ENCODE measurements at regions not wholly inside any gene's neighbourhood (a gene's known extent, or its start where the extent isn't known, plus 50 kb on each side); places are given as distances from the start of the nearest gene placed in this dataset.

DNA sequence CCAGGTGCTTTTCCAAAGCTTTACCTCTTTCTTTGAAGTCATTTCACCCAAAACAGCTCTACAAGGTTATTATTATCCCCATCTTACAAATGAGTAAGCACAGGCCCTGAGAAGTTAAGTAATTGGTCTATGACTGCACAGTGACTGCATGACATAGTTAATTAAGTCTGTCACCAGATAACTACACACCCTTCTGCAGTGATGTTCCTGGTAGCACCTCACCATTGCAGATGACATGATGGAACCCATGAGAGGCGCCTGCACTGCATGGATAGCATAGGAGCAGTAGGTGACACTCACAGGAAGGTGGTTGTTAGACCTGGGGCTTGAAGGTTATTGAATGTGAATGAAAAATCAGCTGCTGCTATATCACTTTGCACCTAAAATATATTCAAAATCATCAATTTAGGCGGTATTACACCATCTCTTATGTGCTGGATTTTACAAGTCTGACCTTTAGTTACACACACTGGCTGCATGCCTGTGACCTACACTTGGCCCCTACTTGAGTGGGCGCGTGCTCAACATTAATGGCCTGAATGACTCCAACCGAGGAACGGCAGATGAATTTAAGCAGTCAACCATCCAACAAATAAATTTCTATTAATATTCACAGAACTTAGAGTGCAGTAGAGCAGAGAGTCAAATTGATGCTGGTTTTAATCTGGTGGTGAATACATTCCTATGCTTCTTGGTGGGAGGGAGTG lies 239.6 kb downstream of the CDH11 start:
- Histone ChIP-seq H3K27me3 (replicated peaks; ENCODE audit: insufficient read depth, low read length) (no peaks in the 10 kb centered on the region), H2AFZ (ENCODE audit: low read length) (no peak overlapping the region), H3K4me2 (ENCODE audit: low read depth, low read length) (no peak overlapping the region), H3K9ac (ENCODE audit: low read length) (no peak overlapping the region), H3K79me2 (ENCODE audit: low read length) (no peaks in the 10 kb centered on the region), H3K4me1 (ENCODE audit: low read length) (no peaks in the 10 kb centered on the region), H3K9me2 (replicated peaks; ENCODE audit: insufficient read depth, low read length) (no peaks in the 10 kb centered on the region), H3K4me3 (ENCODE audit: low read length) (no peak overlapping the region), H3K27ac (ENCODE audit: low read length) (no peak overlapping the region), H4K20me1 (ENCODE audit: insufficient read depth, low read length) (no peaks in the 10 kb centered on the region), H3K36me3 (replicated peaks; ENCODE audit: insufficient read depth, low read length) (no peaks in the 10 kb centered on the region), H3K9me3 (replicated peaks; ENCODE audit: insufficient read depth, low read length) (no peaks in the 10 kb centered on the region), H3F3A (ENCODE audit: insufficient read depth, low read length) (no peaks in the 10 kb centered on the region)
- DNase-seq = no peak
- TF ChIP-seq, protein P1, sequence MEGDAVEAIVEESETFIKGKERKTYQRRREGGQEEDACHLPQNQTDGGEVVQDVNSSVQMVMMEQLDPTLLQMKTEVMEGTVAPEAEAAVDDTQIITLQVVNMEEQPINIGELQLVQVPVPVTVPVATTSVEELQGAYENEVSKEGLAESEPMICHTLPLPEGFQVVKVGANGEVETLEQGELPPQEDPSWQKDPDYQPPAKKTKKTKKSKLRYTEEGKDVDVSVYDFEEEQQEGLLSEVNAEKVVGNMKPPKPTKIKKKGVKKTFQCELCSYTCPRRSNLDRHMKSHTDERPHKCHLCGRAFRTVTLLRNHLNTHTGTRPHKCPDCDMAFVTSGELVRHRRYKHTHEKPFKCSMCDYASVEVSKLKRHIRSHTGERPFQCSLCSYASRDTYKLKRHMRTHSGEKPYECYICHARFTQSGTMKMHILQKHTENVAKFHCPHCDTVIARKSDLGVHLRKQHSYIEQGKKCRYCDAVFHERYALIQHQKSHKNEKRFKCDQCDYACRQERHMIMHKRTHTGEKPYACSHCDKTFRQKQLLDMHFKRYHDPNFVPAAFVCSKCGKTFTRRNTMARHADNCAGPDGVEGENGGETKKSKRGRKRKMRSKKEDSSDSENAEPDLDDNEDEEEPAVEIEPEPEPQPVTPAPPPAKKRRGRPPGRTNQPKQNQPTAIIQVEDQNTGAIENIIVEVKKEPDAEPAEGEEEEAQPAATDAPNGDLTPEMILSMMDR (IDR thresholded peaks at IDR 0.05; ENCODE audit: low read length) = no peak
- TF ChIP-seq EZH2phosphoT487 (IDR thresholded peaks at IDR 0.05; ENCODE audit: low read length) (no peak), EZH2 (optimal IDR thresholded peaks at IDR 0.05; ENCODE audit: low read depth, low read length) (no peak)

DNA sequence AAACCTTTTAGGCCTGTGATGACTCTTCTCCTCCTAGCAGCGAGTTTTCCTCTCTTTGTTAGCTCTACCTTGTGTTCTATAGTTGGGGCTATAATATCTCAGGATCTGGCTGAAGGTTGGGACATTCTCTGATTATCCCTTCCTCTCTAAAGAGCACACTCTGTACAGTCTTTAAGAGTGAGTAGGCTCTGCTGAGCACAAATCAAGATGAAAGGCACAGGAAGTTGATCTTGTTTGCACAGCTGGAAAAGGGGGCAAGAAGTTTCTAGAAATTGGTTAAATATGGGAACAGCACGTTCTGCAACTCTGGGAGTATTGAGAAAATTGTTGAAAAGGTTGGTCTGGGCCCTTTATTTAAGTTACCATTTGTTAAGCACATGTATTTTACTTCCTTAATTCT lies 240.9 kb downstream of the CDH11 start:
- Histone ChIP-seq H3K9me2 (replicated peaks; ENCODE audit: insufficient read depth, low read length) (no peaks in the 10 kb centered on the region), H4K20me1 (ENCODE audit: insufficient read depth, low read length) (no peaks in the 10 kb centered on the region), H3K27ac (ENCODE audit: low read length) (no peak overlapping the region), H3K4me2 (ENCODE audit: low read depth, low read length) (no peak overlapping the region), H2AFZ (ENCODE audit: low read length) (no peak overlapping the region), H3F3A (ENCODE audit: insufficient read depth, low read length) (no peaks in the 10 kb centered on the region), H3K9me3 (replicated peaks; ENCODE audit: insufficient read depth, low read length) (no peaks in the 10 kb centered on the region), H3K27me3 (replicated peaks; ENCODE audit: insufficient read depth, low read length) (no peaks in the 10 kb centered on the region), H3K36me3 (replicated peaks; ENCODE audit: insufficient read depth, low read length) (no peaks in the 10 kb centered on the region), H3K4me1 (ENCODE audit: low read length) (no peaks in the 10 kb centered on the region), H3K9ac (ENCODE audit: low read length) (no peak overlapping the region), H3K79me2 (ENCODE audit: low read length) (no peaks in the 10 kb centered on the region), H3K4me3 (ENCODE audit: low read length) (no peak overlapping the region)
- no peak for DNase-seq
- TF ChIP-seq EZH2phosphoT487 (IDR thresholded peaks at IDR 0.05; ENCODE audit: low read length) (no peak), EZH2 (optimal IDR thresholded peaks at IDR 0.05; ENCODE audit: low read depth, low read length) (no peak)
- TF ChIP-seq, protein P1 (IDR thresholded peaks at IDR 0.05; ENCODE audit: low read length) = no peak

DNA sequence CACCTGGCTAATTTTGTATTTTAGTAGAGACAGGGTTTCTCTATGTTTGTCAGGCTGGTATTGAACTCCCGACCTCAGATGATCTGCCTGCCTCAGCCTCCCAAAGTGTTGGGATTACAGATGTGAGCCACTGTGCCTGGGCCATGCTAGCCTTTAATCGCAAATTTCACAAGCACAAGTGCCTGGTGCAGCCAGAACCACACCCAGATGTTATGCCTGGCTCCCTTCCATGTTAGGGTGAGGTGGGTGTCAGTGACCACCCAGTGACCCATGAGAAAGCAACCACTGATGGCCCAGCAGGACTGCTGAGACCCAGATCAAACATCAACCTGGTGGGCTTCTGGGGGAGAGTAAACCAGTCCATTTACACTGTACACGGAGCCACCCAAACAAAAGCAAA lies 241.9 kb downstream of the CDH11 start:
- Histone ChIP-seq H2AFZ (ENCODE audit: low read length) (no peak overlapping the region), H4K20me1 (ENCODE audit: insufficient read depth, low read length) (no peaks in the 10 kb centered on the region), H3K9me2 (replicated peaks; ENCODE audit: insufficient read depth, low read length) (no peaks in the 10 kb centered on the region), H3K79me2 (ENCODE audit: low read length) (no peaks in the 10 kb centered on the region), H3K36me3 (replicated peaks; ENCODE audit: insufficient read depth, low read length) (no peaks in the 10 kb centered on the region), H3K4me1 (ENCODE audit: low read length) (no peaks in the 10 kb centered on the region), H3F3A (ENCODE audit: insufficient read depth, low read length) (no peaks in the 10 kb centered on the region), H3K27me3 (replicated peaks; ENCODE audit: insufficient read depth, low read length) (no peaks in the 10 kb centered on the region), H3K9ac (ENCODE audit: low read length) (no peak overlapping the region), H3K4me3 (ENCODE audit: low read length) (no peak overlapping the region), H3K27ac (ENCODE audit: low read length) (no peak overlapping the region), H3K4me2 (ENCODE audit: low read depth, low read length) (no peak overlapping the region), H3K9me3 (replicated peaks; ENCODE audit: insufficient read depth, low read length) (no peaks in the 10 kb centered on the region)
- DNase-seq = no peak
- TF ChIP-seq, protein P1 (IDR thresholded peaks at IDR 0.05; ENCODE audit: low read length) = no peak
- TF ChIP-seq EZH2phosphoT487 (IDR thresholded peaks at IDR 0.05; ENCODE audit: low read length) = no peak
- TF ChIP-seq EZH2 (optimal IDR thresholded peaks at IDR 0.05; ENCODE audit: low read depth, low read length) = no peak
